Thyroid gland (tissue), 4 donors: ENCODE measurements at regions not wholly inside any gene's neighbourhood (a gene's known extent, or its start where the extent isn't known, plus 50 kb on each side); places are given as distances from the start of the nearest gene placed in this dataset.

Experiments used
- DNase-seq, 2 donors: peaks; one replicate each; pipeline ENCODE4 v3.0.0-alpha.2; 2019
- H3K27ac ChIP-seq, 3 donors: fragments of 200-600 bp; sonication (generic); 1 replicate in 2 of 3; 2 replicates in 1 of 3; pipeline ENCODE4 v1.5.1; 2016 to 2019; ENCODE audit warnings: mild to moderate bottlenecking in 1 of 3, moderate library complexity in 1 of 3
- H3K27me3 ChIP-seq: fragments of 200-600 bp; sonication (generic); one replicate; pipeline ENCODE4 v1.5.1; 2019
- H3K36me3 ChIP-seq, 2 donors: fragments of 200-600 bp; sonication (generic); one replicate each; pipeline ENCODE4 v1.5.1; 2016 to 2019
- H3K4me1 ChIP-seq, 2 donors: fragments of 200-600 bp; sonication (generic); one replicate each; pipeline ENCODE4 v1.5.1; 2017 to 2019
- H3K4me3 ChIP-seq, 3 donors: fragments of 200-600 bp; sonication (generic); replicated peaks in 1 of 3; 1 replicate in 2 of 3; 2 replicates in 1 of 3; pipeline ENCODE4 v1.5.1; 2016; ENCODE audit warnings: mild to moderate bottlenecking in 1 of 3
- H3K9me3 ChIP-seq: fragments of 200-600 bp; sonication (generic); one replicate; pipeline ENCODE4 v1.5.1; 2017
- CTCF ChIP-seq, 6 experiments: fragments of 200-600 bp in 3 of 6; fragments of 450-650 bp in 3 of 6; sonication (generic) in 3 of 6; IDR thresholded peaks; one replicate each; pipeline ENCODE4 v1.5.1; 2016 to 2019; ENCODE audit warnings: antibody characterized with exemption in 6 of 6, mild to moderate bottlenecking in 2 of 6, inconsistent platforms in 1 of 6, moderate library complexity in 1 of 6
- POLR2A ChIP-seq, 2 donors: fragments of 450-650 bp; IDR thresholded peaks; one replicate each; pipeline ENCODE4 v1.6.1; 2017; ENCODE audit warnings: antibody characterized with exemption in 2 of 2, mild to moderate bottlenecking in 2 of 2, moderate library complexity in 1 of 2
- WGBS, 2 donors: methylation state at CpG; one replicate each; pipeline ENCODE4 v1.1.5; 2017; 5-methylcytosine and 5-hydroxymethylcytosine counted together
- intact Hi-C: fragments of 100-400 bp; cut with DNase I; formaldehyde crosslinking; loops from one replicate; pipeline ENCODE4 v1.15.1; 2023

- 76 to 90% methylated on average over 12 of the region's 12 CpGs for WGBS, 2 donors
- H3K9me3 ChIP-seq = no peaks in the 10 kb centered on the region
- no peaks in the 10 kb centered on the region for H3K36me3 ChIP-seq
- H3K4me1 ChIP-seq = no peaks in the 10 kb centered on the region
- intact Hi-C loops = no loop called here
- no peaks in the 10 kb centered on the region for H3K27me3 ChIP-seq
- DNase-seq = no peak
- no peak overlapping the region for H3K4me3 ChIP-seq
- TF ChIP-seq CTCF (IDR thresholded peaks at IDR 0.05) (no peak), POLR2A (IDR thresholded peaks at IDR 0.05) (no peak)
- no peak overlapping the region for H3K27ac ChIP-seq
These were observed 232.1 kb downstream of the SOX11 start for GRCh38 chr2:5923957-5924945.

- H3K9me3 ChIP-seq = no peaks in the 10 kb centered on the region
- no peaks in the 10 kb centered on the region for H3K36me3 ChIP-seq
- 86 to 92% methylated on average over 4 of the region's 4 CpGs for WGBS, 2 donors
- intact Hi-C loops = no loop called here
- H3K27me3 ChIP-seq = no peaks in the 10 kb centered on the region
- no peak overlapping the region for H3K27ac ChIP-seq
- DNase-seq = no peak
- no peak overlapping the region for H3K4me3 ChIP-seq
- no peak for TF ChIP-seq POLR2A (IDR thresholded peaks at IDR 0.05)
- no peak for TF ChIP-seq CTCF (IDR thresholded peaks at IDR 0.05)
- H3K4me1 ChIP-seq = no peaks in the 10 kb centered on the region
These were observed 233.4 kb downstream of the SOX11 start for GRCh38 chr2:5925604-5926003.

DNA sequence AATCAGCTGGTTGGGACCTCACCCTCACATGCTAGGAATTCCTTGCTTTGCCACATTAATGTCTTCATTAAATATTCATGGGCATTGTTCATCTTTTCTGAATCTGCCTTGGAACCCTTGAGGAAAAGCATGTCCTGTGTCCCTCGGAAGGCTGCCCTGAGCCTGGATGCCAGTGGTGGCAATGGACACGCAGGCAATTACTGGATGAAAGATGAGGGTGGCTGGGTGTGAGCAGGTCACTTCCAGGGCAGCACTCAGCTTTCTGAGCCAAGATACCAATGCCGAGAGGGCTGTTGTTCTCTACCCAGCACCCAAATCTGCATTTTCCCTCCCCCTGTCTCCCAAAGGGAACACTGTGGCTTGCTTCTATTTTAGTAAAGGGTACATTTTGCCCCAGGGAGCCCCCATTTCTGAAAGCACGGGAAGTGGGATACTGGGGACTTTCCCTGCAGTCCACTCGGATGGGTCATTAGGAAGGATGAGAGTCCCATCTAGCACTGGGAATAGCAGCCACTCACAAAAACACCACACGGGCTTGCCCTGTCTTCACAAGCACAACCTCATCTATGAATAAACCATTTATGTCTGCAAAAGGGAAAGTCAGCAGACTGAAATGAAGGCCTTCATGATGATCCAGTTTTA, 234.8 kb downstream of the SOX11 start:
- H3K36me3 ChIP-seq = no peaks in the 10 kb centered on the region
- H3K27me3 ChIP-seq = no peaks in the 10 kb centered on the region
- TF ChIP-seq POLR2A (IDR thresholded peaks at IDR 0.05) (no peak), CTCF (IDR thresholded peaks at IDR 0.05) (no peak)
- no peak for DNase-seq
- WGBS, 2 donors = 68 to 69% methylated on average over 6 of the region's 6 CpGs
- H3K9me3 ChIP-seq = no peaks in the 10 kb centered on the region
- H3K27ac ChIP-seq = no peak overlapping the region
- no peak overlapping the region for H3K4me3 ChIP-seq
- intact Hi-C loops = no loop called here
- H3K4me1 ChIP-seq = no peaks in the 10 kb centered on the region

- H3K4me1 ChIP-seq = no peaks in the 10 kb centered on the region
- TF ChIP-seq CTCF (IDR thresholded peaks at IDR 0.05) = no peak
- TF ChIP-seq POLR2A (IDR thresholded peaks at IDR 0.05) = no peak
- WGBS, 2 donors = 59 to 62% methylated on average over 20 to 24 of the region's 25 CpGs
- no peaks in the 10 kb centered on the region for H3K9me3 ChIP-seq
- no peak overlapping the region for H3K4me3 ChIP-seq
- H3K27ac ChIP-seq = no peak overlapping the region
- no peaks in the 10 kb centered on the region for H3K36me3 ChIP-seq
- no peaks in the 10 kb centered on the region for H3K27me3 ChIP-seq
- DNase-seq = peak; percentile 17 to 18
- intact Hi-C loops = no loop called here
These were observed 240.6 kb downstream of the SOX11 start for GRCh38 chr2:5932556-5933469.
